ENCODE measurements at regions not wholly inside any gene's neighbourhood (a gene's known extent, or its start where the extent isn't known, plus 50 kb on each side); places are given as distances from the start of the nearest gene placed in this dataset.
A peak's percentile ranks its signal among the peaks of the same experiment; 100 is the strongest.
"Not testable (repeated sequence)": the region's sequence is repeated elsewhere in the genome, so short reads cannot be mapped to it uniquely, and the experiment has no call there.

DNA sequence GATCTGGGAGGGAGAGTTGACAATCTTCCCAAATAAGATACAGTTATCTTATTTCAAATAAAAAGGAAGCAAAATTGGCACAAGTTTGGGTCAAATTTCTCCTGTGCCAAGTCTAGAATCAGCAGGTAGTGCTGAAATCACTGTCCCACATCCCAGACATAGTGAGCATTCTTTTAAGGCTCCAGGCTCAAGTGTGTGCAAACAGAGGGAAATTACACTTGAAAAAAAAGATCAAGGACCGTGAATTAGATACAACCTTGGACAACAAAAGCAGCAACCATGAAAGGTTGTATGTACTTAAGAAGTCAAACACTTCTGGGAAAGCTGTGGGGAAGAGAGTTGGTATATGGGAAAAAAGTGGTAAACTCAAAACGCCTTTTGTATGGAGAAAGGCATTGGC is 280.2 kb upstream of the PLGLB1 start:
- DNase-seq; ATAC-seq; H3K4me3 ChIP-seq; H3K4me1 ChIP-seq; FAIRE-seq; H3K9me3 ChIP-seq; H3K36me3 ChIP-seq; H3K27ac ChIP-seq; H3K27me3 ChIP-seq; intact Hi-C loops (cut with DNase I): not testable (repeated sequence)
- WGBS, 2 donors, result 21 to 22% methylated on average over 1 of the region's 2 CpGs

DNA sequence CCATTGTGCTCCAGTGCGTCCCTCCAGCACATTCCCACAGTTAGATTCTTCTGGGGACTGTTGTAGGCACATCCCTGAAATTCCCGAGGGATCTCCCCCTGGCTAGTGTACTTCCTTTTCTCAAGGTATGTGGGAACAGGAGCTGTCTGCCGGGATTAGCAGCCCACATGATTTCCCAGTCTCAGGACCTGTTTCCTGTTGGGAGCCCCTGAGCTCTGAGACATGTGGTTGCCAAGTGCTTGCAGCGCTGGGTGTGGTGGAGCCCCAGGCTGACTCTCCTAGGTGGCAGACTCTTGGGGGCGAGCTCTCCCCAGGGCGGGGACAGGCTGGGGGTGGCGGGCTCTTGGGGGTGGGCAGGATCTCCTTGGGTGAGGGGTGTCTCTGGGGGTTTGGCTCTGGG is 287.0 kb upstream of the PLGLB1 start:
- H3K4me3 ChIP-seq; FAIRE-seq; H3K27ac ChIP-seq; H3K36me3 ChIP-seq; H3K9me3 ChIP-seq; intact Hi-C loops (cut with DNase I); H3K4me1 ChIP-seq; DNase-seq; ATAC-seq; H3K27me3 ChIP-seq: not testable (repeated sequence)
- WGBS, 2 donors, result 79 to 86% methylated on average over 3 of the region's 7 CpGs

DNA sequence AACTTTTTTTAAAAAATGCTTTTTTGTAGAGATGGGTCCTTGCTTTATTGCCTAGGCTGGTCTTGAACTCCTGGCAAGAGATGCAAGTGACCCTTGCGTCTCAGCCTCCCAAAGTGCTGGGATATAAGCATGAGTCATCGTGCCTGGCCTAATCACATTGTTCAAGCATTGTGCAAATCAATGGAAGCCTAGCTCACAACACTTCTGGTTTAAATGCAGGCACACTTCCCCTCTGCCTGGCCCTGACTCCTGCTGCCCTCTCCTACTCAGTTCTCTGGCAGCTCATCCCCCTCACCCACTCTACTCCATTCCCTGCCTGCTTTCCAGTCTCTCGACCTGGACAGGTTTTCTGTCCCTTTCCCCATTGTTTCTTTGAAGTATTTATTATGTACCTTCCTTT is 288.1 kb upstream of the PLGLB1 start:
- intact Hi-C loops (cut with DNase I); H3K4me1 ChIP-seq; H3K27ac ChIP-seq; FAIRE-seq; H3K36me3 ChIP-seq; H3K9me3 ChIP-seq; DNase-seq; H3K4me3 ChIP-seq; H3K27me3 ChIP-seq: not testable (repeated sequence)
- peak in 2 of 4 donors; percentile 42 to 50 for ATAC-seq
- 57 to 60% methylated on average over 3 of the region's 3 CpGs for WGBS, 2 donors

DNA sequence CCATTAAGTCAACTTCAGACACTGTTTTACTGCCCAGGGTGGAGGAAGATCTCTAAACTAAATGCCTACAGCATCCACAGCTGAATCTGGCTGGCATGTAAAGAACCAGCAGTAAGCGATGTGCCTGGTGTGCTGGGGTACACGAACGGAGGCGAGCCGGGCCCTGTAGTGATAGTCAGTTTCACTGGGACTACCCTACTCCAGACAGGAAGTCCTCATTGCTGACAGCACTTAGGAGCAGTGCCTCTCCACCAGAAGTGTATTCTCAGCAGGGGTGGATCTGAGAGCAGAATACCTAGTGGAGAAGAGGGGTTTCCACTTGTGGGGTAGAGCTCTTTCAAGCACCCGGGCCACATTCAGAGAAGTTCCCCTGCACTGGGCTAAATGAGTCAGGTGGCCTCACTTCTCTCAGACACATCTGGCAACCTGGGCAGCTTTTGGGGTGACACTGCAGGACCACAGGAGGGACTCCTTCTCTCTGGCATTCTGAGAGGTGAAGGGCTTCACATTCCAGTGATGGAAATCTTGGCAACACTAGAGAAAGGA is 290.3 kb upstream of the PLGLB1 start:
- FAIRE-seq; H3K9me3 ChIP-seq; H3K27ac ChIP-seq; ATAC-seq; H3K27me3 ChIP-seq; H3K36me3 ChIP-seq; intact Hi-C loops (cut with DNase I); H3K4me1 ChIP-seq; H3K4me3 ChIP-seq; DNase-seq: not testable (repeated sequence)
- WGBS, 2 donors, result 95 to 96% methylated on average over 5 of the region's 6 CpGs

DNA sequence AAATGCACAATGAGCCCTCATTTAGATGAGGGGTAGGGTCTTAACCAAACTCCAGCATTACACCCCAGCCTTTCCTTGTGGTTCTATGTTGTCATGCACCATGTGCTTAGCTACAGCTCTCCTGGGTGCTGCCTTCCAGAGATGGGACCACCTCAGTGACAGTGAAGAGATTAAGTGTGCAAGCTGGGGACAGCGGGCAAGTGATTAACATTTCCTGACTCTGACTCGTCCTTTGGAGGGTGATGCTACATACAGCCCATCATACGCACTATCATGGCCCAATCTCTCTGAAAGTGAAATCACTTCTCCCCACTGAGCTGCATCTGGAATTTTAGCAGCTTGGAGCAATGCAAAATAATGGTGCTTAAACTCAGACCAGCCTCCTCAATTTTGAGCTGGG is 293.0 kb upstream of the PLGLB1 start:
- 78 to 85% methylated on average over 3 of the region's 3 CpGs for WGBS, 2 donors
- DNase-seq; H3K27me3 ChIP-seq; H3K9me3 ChIP-seq; H3K27ac ChIP-seq; H3K4me3 ChIP-seq; H3K36me3 ChIP-seq; ATAC-seq; FAIRE-seq; intact Hi-C loops (cut with DNase I); H3K4me1 ChIP-seq: not testable (repeated sequence)

DNA sequence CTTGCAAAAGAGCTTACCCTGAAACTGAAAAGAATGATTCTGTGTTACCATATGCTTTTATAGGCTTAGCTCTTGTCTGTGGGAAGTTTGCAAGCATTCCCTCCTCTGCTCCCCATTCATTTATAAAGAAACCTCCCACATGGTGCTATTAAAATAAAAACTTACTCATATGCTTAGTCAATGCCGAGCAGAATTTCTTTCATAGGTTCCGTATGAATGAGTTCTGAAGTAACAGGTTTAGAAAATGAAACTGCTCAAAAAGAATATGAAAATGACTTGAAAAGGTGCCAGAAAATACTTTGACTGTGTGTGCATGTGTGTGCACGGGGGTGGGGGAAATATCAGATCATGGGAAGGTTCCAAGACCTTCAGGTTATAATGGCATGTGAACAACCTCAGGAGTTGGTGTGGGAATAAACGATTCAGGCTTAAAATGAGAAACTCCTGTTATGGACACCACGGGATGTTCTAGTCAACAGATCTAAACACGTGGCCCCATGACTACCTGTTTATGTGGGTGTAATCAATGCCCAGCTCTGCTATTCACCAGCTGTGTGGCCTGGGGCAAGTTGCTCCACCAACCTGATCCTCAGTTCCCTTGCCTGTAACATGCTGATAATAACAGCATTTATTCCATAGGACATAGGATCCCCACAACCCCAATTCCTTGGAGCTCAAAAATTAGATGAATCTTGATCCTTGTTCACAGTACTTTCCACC is 293.7 kb upstream of the PLGLB1 start:
- 64 to 73% methylated on average over 4 of the region's 6 CpGs for WGBS, 2 donors
- H3K9me3 ChIP-seq; ATAC-seq; FAIRE-seq; intact Hi-C loops (cut with DNase I); H3K36me3 ChIP-seq; H3K4me1 ChIP-seq; H3K27me3 ChIP-seq; H3K27ac ChIP-seq; H3K4me3 ChIP-seq; DNase-seq: not testable (repeated sequence)

DNA sequence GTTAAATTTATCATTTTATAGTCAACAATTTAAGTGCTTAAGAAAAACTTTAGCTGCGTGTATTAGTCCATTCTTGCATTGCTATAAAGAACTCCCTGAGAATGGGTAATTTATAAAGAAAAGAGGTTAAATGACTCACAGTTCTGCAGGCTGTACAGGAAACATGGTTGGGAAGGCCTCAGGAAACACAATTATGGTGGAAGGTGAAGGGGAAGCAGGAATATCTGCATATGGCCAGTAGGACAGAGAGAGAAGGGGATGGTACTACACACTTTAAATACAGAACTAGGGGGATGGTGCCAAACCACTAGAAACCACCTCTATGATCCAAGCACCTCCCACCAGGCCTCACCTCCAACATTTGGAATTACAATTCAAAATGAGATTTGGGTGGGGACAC is 295.5 kb upstream of the PLGLB1 start:
- ATAC-seq; H3K9me3 ChIP-seq; H3K4me3 ChIP-seq; H3K4me1 ChIP-seq; H3K36me3 ChIP-seq; H3K27me3 ChIP-seq; intact Hi-C loops (cut with DNase I); FAIRE-seq; DNase-seq; H3K27ac ChIP-seq: not testable (repeated sequence)
- WGBS, 2 donors, result no CpG with 5 or more reads among the region's 1 CpG

DNA sequence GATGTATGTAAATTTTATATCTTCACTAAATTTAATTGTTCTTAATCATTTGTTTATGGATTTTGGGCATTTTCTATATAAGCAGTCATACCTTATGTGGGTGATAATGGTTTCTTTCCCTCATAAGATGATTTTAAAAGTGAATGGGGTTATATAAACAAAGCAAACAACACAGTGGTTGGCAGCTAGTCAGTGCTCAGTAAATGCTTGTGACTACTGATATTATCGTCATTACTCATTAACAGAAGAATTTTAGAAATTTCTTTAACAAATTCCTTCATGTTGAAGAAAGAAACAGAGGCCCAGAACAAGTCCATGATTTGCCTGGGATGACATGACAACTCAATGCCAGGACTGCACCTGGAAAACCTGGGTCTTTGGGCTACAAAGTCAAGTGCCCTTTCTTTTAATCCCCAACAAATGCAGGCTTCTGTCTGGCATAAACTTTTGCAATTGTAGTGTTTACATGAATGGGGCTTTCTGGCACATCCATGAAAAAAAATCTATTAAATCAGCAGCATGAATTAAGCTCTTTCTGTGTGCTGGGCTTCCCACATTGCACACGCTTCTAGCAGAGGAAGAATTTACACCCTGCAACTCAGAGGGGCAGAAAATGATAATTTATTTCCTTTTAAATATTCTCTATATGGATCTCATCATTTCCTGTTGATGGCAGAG is 297.3 kb upstream of the PLGLB1 start:
- peak in 3 of 4 donors; percentile 67 to 87 (median 70) for ATAC-seq
- H3K4me1 ChIP-seq; H3K9me3 ChIP-seq; H3K27ac ChIP-seq; H3K36me3 ChIP-seq; FAIRE-seq; intact Hi-C loops (cut with DNase I); H3K4me3 ChIP-seq; H3K27me3 ChIP-seq; DNase-seq: not testable (repeated sequence)
- WGBS, 2 donors, result 9 to 13% methylated on average over 1 of the region's 2 CpGs

DNA sequence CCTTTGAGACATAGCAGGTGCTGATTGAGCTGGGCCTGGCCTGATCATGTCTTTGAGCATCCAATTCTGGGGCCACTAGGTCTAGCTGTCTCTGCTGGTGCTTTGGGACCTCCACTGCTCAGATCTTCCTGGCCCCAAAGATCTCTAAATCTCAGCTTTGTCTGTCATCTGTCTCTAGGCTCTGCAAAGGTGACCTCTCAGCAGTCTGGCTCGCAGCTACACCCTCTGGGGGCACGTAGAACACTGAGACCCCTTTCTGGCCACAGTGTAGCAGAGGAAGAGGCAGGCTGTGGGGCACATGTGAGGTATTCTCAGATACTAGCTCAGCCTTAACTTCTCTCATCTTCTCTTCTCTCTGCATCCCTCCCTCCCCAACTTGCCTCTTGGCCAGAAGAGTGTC is 298.1 kb upstream of the PLGLB1 start:
- intact Hi-C loops (cut with DNase I), result not testable (repeated sequence)

DNA sequence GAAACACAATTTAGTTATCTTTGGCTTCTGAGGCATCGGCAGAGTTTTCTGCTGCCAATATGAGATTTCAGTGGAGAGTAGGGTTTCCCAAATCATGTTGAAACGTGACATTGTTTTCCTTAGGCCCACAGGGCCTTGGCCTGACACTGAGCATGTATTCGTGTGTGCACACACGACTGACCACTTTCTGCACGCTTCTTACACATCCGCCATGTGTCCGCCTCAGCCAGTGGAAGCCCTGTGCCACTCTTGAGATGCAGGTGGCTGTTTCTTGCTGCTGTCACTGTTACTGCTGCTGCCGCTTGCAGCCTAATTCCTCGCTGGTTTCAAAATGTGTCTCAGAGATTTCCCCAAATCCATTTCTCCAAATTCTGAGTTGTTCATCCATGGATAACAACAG is 299.6 kb upstream of the PLGLB1 start:
- H3K27me3 ChIP-seq; H3K27ac ChIP-seq; H3K4me1 ChIP-seq; ATAC-seq; FAIRE-seq; DNase-seq; H3K36me3 ChIP-seq; H3K4me3 ChIP-seq; intact Hi-C loops (cut with DNase I); H3K9me3 ChIP-seq: not testable (repeated sequence)
- 86 to 89% methylated on average over 6 to 7 of the region's 9 CpGs for whole genome bisulfite sequencing, 2 donors

More for the DNA sequence above, 298.1 kb upstream of the PLGLB1 start:
- DNase-seq, ATAC-seq, H3K27me3 ChIP-seq, H3K36me3 ChIP-seq, H3K9me3 ChIP-seq, H3K4me1 ChIP-seq, FAIRE-seq, H3K27ac ChIP-seq, H3K4me3 ChIP-seq: not testable (repeated sequence)
- WGBS, 2 donors, result 94 to 96% methylated on average over 2 of the region's 2 CpGs

DNA sequence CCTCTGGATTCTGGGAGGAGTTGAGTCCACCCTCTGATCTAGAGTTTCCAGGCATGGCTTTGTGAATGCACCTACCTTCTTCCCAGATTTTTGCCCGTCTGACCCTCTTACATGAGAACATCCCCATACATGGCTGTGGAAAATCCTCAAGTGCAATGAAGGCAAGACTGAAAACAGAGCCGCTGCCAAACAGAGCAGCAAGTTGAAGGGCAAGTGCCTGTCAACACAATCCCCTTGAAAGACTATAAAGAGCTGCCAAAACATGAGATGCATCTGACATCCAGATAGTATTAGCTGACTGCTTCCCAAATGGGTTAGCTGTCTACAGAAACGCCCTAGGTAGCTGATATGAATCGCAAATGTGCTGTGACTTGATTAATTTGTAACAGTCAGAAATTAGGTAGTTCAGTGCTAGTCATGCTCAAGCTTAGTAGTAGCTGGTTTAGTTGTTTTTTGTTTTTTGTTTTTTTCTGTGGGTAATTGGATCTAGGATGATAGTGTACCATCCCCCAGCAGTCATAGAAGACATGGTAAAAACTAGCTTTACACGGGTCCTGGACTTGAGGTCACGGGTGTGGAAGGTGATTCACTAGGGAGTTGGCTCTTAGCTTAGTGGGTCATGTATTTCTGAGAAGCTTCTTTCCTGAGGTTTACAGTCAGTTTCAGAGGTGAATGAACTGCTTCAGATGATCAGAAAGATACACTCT is 302.8 kb upstream of the PLGLB1 start:
- H3K4me3 ChIP-seq; FAIRE-seq; H3K36me3 ChIP-seq; DNase-seq; H3K27ac ChIP-seq; H3K4me1 ChIP-seq; H3K9me3 ChIP-seq; H3K27me3 ChIP-seq; intact Hi-C loops (cut with DNase I): not testable (repeated sequence)
- peak in 2 of 4 donors; percentile 24 to 30 for ATAC-seq
- 55 to 66% methylated on average over 4 of the region's 6 CpGs for WGBS, 2 donors

All from pancreas (tissue), 10 donors.